HFF-Myc (cell line): ENCODE measurements at regions not wholly inside any gene's neighbourhood (a gene's known extent, or its start where the extent isn't known, plus 50 kb on each side); places are given as distances from the start of the nearest gene placed in this dataset.

Experiments used
- DNase-seq: peaks from one replicate; pipeline ENCODE4 v3.0.0-alpha.2; 2011; ENCODE audit warnings: low read depth; ENCODE audit errors: extremely low read depth
- H3K4me3 ChIP-seq: replicated peaks from 2 replicates; pipeline ENCODE4 v1.5.1; 2011; ENCODE audit warnings: low read depth, mild to moderate bottlenecking, control low read depth, low read length
- CTCF ChIP-seq: IDR thresholded peaks from 2 replicates; pipeline ENCODE4 v1.5.1; 2012; ENCODE audit warnings: mild to moderate bottlenecking, low read depth, low read length, control low read depth; ENCODE audit errors: missing control alignments

- H3K4me3 ChIP-seq, result no peak overlapping the region
- no peak for DNase-seq
- TF ChIP-seq CTCF, result no peak
These were observed 116.8 kb upstream of the SOX9 start for GRCh38 chr17:72004011-72004427.

GRCh38 chr17:72004611-72005331 lies 116.0 kb upstream of the SOX9 start:
- TF ChIP-seq CTCF, result no peak
- DNase-seq, result no peak
- H3K4me3 ChIP-seq, result no peak overlapping the region

- no peak for DNase-seq
- TF ChIP-seq CTCF, result no peak
- H3K4me3 ChIP-seq, result no peak overlapping the region
These were observed 115.3 kb upstream of the SOX9 start for GRCh38 chr17:72005332-72006163.

- DNase-seq, result no peak
- TF ChIP-seq CTCF, result no peak
- no peak overlapping the region for H3K4me3 ChIP-seq
These were observed 112.5 kb upstream of the SOX9 start for GRCh38 chr17:72008236-72008876.

- no peak overlapping the region for H3K4me3 ChIP-seq
- no peak for TF ChIP-seq CTCF
- DNase-seq, result no peak
These were observed 109.3 kb upstream of the SOX9 start for GRCh38 chr17:72011561-72011960.

GRCh38 chr17:72021417-72022041 lies 99.3 kb upstream of the SOX9 start:
- H3K4me3 ChIP-seq, result no peak overlapping the region
- no peak for TF ChIP-seq CTCF
- no peak for DNase-seq
